ENCODE measurements at regions not wholly inside any gene's neighbourhood (a gene's known extent, or its start where the extent isn't known, plus 50 kb on each side); places are given as distances from the start of the nearest gene placed in this dataset.

DNA sequence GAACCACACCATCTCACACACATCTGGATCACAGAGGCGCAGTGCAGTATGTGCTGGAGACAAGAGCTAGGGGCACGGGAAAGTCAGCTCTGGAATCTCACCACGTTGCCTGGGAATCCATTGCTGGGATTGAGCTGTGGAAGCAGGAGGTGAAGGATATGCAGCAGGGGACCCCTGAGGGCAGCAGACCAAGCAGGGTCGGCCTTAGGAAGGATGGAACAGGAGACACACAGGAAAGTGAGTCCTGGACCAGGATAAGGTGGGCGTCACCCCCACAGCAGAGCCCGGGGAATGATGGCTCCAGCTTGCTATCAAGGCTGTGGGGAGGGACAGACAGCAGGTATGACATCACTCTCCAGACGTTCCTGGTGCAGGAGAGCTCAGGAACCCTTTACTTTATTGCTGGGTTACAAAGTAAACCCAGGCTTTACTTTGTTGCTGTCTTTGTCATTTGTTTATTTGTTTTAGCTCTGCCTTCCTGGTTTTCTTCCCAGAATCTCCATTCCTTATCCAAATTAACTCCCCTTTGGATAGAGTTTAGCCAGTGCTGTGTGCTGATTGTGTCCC is 329.8 kb upstream of the MYT1L start:
- Histone ChIP-seq H3K9me3 (ENCODE audit: severe bottlenecking) (no peaks in the 10 kb centered on the region), H3K4me3 (ENCODE audit: low read depth, low read length) (no peak overlapping the region), H3K27ac (no peak overlapping the region), H3K27me3 (ENCODE audit: insufficient read depth, low read depth, severe bottlenecking) (no peaks in the 10 kb centered on the region), H3K36me3 (no peaks in the 10 kb centered on the region)
- no peak for DNase-seq
- TF ChIP-seq CTCF (IDR thresholded peaks at IDR 0.05; ENCODE audit: low read depth, low read length) = no peak

DNA sequence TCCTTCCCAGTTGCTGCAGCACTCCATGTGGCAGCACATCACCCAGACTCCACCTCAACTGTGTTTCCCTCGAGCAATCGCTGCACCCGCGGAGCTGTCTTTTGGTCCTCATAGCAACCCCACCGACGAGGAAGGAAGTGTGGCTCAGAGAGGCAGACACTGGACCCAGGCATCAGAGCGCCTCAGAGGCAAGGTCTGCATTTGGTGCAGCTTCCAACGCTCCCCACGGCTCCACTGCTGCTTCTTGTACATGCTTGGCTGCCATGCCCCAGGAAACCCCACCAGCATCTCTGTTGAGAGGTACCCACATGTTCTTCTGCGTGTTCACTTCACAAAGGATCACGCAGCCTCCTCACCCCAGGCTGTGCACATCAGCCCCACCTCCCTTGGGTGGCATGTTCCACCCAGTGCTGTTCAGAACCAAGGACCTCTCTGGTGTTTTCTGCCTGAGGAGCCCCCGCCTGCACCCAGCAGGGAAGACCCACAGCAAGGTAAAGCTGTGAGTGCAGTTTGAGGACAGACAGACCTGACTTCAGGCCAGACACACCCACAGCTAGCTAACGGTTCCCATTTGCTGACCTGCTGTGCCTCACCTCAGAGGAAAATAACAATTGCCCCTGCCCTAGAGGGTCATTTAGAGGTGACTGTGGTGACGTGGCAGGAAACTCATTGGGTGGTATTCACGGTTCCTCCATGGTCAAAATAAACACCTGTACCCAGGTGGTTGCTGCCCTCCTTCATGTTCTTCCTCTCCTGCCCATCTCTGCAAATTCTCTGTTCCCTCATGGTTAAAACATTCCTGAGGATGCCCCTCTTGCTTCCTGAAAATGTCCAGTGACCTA is 326.3 kb upstream of the MYT1L start:
- Histone ChIP-seq H3K4me3 (ENCODE audit: low read depth, low read length) (no peak overlapping the region), H3K9me3 (ENCODE audit: severe bottlenecking) (no peaks in the 10 kb centered on the region), H3K36me3 (no peaks in the 10 kb centered on the region), H3K27me3 (ENCODE audit: insufficient read depth, low read depth, severe bottlenecking) (no peaks in the 10 kb centered on the region), H3K27ac (no peak overlapping the region)
- TF ChIP-seq CTCF (IDR thresholded peaks at IDR 0.05; ENCODE audit: low read depth, low read length) = no peak
- DNase-seq = no peak

- Histone ChIP-seq H3K27ac (no peak overlapping the region), H3K9me3 (ENCODE audit: severe bottlenecking) (no peaks in the 10 kb centered on the region), H3K36me3 (no peaks in the 10 kb centered on the region), H3K4me3 (ENCODE audit: low read depth, low read length) (no peak overlapping the region), H3K27me3 (ENCODE audit: insufficient read depth, low read depth, severe bottlenecking) (no peaks in the 10 kb centered on the region)
- no peak for DNase-seq
- TF ChIP-seq CTCF (IDR thresholded peaks at IDR 0.05; ENCODE audit: low read depth, low read length) = no peak
These were observed 325.3 kb upstream of the MYT1L start for GRCh38 chr2:2656115-2657011.

GRCh38 chr2:2655453-2656114 is 324.5 kb upstream of the MYT1L start:
- Histone ChIP-seq H3K9me3 (ENCODE audit: severe bottlenecking) (no peaks in the 10 kb centered on the region), H3K36me3 (no peaks in the 10 kb centered on the region), H3K27me3 (ENCODE audit: insufficient read depth, low read depth, severe bottlenecking) (no peaks in the 10 kb centered on the region), H3K27ac (no peak overlapping the region), H3K4me3 (ENCODE audit: low read depth, low read length) (no peak overlapping the region)
- DNase-seq = no peak
- TF ChIP-seq CTCF (IDR thresholded peaks at IDR 0.05; ENCODE audit: low read depth, low read length) = no peak

GRCh38 chr2:2653231-2653630 is 322.2 kb upstream of the MYT1L start:
- no peak for TF ChIP-seq CTCF (IDR thresholded peaks at IDR 0.05; ENCODE audit: low read depth, low read length)
- no peaks in the 10 kb centered on the region for H3K27me3 ChIP-seq (ENCODE audit: insufficient read depth, low read depth, severe bottlenecking)
- no peak for DNase-seq

More at GRCh38 chr2:2653231-2653630, 322.2 kb upstream of the MYT1L start:
- H3K27ac ChIP-seq = no peak overlapping the region
- H3K9me3 ChIP-seq (ENCODE audit: severe bottlenecking) = no peaks in the 10 kb centered on the region
- H3K36me3 ChIP-seq = no peaks in the 10 kb centered on the region
- H3K4me3 ChIP-seq (ENCODE audit: low read depth, low read length) = no peak overlapping the region

All from WERI-Rb-1 (cell line).